Fibroblast of skin of abdomen (primary cell): ENCODE measurements at regions not wholly inside any gene's neighbourhood (a gene's known extent, or its start where the extent isn't known, plus 50 kb on each side); places are given as distances from the start of the nearest gene placed in this dataset.
"Not testable (repeated sequence)": the region's sequence is repeated elsewhere in the genome, so short reads cannot be mapped to it uniquely, and the experiment has no call there.

Experiments
- DNase-seq: peaks from one replicate; pipeline ENCODE4 v3.0.0-alpha.2; 2013

DNA sequence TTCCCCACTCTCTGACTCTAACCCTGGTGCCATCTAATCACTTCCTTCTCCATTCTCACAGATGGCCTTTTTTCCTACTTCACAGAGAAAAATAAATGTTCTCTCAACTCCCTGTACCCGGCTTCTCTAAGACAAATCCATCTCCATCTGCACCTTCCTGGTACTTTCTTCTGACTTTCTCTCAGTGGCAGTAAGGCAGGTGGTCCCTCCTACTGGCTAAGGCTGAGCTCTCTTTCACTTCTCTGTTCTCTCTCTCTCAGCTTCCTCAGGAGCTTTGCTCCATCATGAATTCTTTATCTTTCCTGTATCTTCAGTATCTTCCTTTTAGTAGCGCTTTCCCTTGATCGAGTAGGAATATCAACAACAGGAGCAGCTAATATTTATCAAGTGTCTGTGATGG, 421.6 kb downstream of the TMEM135 start:
- DNase-seq: no peak

DNA sequence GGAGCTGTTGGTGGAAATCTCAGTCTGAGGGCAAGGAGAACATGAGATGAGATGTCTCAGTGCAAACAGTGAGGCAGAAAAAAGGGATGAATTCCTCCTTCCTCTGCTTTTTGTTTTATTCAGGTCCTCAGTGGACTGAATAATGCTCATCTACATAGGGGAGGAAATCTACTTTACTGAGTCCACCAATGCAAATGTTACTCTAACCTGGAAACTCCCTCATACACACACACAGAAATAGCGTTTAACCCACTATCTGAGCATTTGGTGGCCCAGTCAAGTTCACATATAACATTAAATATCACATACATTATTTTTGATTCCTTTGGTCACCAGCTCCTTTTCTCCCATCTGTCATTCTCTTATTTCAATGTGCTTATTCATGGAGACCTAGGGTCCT, 418.8 kb downstream of the TMEM135 start:
- no peak for DNase-seq

- DNase-seq: no peak
Measured at GRCh38 chr11:87455180-87455579, 417.4 kb downstream of the TMEM135 start.

GRCh38 chr11:87454241-87454640, 416.5 kb downstream of the TMEM135 start:
- DNase-seq: no peak

DNA sequence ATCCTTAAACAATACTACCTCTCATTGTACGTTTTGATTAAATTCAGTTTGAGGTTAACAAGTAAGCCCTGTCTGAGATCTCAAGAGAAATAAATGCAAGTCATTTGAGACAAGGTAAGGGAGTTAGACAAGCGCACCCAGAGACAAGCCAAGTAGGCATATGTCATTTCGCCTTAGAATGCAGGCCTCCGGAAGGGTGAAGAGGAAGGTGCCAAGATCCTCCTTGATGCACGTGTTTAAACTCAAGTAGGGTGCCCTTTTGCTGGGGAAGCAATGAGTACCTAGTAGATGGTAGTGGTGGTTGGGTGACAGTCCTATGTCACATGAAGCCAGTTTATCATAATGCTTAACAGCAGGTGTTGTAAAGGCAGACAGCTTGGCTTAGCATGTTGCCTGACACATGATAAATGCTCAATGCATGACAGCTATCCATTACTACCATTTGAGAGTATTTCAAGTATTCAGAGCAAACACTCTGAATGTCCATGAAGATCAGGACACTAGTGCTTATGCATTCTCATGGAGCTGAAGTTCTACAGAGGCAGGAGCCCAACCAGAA, 415.9 kb downstream of the TMEM135 start:
- DNase-seq: no peak

GRCh38 chr11:87452025-87452424, 414.3 kb downstream of the TMEM135 start:
- DNase-seq: not testable (repeated sequence)

- DNase-seq: peak; percentile 55
Measured at GRCh38 chr11:87451395-87451794, 413.7 kb downstream of the TMEM135 start.

- DNase-seq: no peak
Measured at GRCh38 chr11:87447606-87448005, 409.9 kb downstream of the TMEM135 start.

GRCh38 chr11:87444993-87445392, 407.3 kb downstream of the TMEM135 start:
- DNase-seq: peak; percentile 82

DNA sequence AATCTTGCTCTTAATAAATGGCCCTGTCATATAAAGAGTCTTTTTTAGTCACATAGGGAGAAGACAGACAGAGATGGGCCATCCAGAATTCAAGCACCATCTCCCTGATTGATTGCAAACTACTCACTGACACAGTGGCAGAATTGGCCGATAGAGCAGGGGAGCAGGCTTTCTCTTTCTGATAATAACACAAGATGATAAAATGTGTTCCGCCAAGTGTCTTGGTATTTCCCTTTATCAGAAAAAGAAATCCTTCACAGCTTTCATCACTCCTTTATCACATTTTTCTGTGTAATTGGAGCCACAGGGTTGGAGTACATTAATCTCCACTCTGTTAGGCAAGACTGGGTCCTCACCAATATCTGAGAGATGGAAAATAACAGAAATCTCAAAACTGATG, 406.0 kb downstream of the TMEM135 start:
- DNase-seq: no peak

- DNase-seq: peak; percentile 57
Measured at GRCh38 chr11:87440076-87440770, 402.5 kb downstream of the TMEM135 start.

GRCh38 chr11:87438416-87438815, 400.7 kb downstream of the TMEM135 start:
- peak; percentile 76 for DNase-seq

GRCh38 chr11:87437844-87438223, 400.1 kb downstream of the TMEM135 start:
- DNase-seq: peak; percentile 88

- DNase-seq: no peak
Measured at GRCh38 chr11:87437133-87437843, 399.6 kb downstream of the TMEM135 start.

DNA sequence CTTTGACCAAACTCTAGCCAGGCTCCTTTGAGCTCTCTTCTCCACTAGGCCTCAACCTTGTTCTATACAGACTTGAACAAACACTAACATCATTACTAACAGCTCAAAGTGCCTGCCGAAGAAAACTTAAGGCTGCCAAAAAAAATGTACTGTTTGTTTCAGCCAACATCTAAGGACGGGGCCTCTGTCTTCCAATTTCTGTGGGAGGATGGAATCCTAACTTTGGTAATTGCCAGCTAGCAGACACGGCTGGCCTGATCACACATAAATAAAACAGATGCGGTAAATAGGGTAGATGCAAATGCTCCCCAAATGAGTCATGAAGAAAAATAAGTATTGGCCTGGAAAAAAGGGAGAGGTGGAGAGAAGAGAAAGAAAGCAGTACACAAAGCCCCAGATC, 394.3 kb downstream of the TMEM135 start:
- DNase-seq: peak; percentile 60

DNA sequence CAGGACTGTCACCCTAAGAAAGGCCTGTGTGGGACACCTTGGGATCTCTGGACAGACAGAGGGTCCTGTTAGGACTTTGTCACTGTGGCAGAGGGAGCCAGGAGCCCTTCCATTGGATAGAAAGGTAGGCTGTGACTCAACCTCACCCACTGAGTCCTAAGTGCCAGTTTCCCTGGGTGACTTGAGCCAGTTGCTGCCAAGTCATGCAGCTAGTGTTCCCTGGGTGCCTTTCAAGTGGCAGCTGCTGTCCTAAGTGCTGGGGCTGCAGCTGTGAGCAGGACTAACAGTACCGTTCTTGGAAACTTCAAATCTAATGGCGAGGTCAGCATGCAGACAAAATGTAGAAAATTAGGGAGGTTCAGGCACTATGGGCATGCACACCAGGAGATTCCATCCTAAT, 393.7 kb downstream of the TMEM135 start:
- DNase-seq: no peak

DNA sequence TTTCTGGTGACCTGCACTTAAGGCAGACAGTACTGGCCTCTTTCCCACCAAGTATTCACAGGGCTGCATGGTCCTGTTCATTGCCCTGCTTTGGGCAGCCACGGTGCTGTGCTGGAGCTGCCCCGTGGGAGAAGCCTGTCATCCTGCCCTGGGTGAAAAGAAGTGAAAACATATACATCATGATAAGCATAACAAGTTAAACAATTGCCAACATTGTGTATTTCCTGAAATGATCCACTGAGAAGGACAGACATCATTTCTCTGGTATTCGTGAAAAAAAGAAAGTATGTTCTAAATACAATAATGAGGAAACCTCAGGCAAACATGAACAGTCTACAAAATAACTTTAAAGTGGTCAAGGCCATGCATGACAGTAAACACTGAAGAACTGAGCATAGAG, 393.1 kb downstream of the TMEM135 start:
- no peak for DNase-seq

DNA sequence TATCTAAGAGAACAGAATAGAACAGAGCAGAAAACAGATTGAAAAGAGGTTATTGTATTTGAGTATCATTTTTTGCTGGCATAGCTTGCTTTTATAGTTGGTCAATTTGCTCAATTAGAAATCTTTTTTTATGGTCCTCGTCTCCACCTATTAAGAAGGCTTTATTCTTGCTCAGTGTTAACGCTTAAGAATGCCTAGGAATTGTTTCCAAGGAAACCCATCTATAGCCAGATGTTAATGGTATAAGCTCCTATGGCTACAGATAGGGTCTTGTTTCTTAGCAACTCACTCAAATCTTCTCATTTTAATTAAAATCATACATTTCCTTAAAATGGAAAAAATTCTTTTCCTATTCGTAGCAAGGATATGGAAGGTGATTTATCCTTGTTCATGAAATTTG, 392.3 kb downstream of the TMEM135 start:
- DNase-seq: no peak

- peak; percentile 42 for DNase-seq
Measured at GRCh38 chr11:87428266-87428665, 390.5 kb downstream of the TMEM135 start.

DNA sequence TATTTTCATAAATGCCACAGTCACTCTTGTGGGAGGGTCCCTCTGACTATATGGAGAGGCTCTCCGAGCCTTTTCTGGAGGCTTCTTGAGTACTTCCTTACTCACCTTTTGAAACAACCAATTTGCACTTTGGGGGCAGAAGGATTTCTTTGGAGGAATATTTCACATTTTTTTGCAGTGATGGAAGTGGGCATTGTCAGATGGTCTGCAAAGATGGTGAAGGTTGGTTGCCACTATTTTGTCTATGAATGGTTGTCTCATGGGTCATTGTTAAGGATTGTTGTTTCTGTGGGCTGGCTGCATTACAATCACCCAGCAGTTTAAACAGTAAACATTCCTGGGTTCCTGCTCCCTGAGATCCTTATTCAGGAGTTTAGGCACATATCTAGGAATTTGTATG, 388.2 kb downstream of the TMEM135 start:
- peak; percentile 58 for DNase-seq

GRCh38 chr11:87425391-87425790, 387.7 kb downstream of the TMEM135 start:
- peak; percentile 53 for DNase-seq

DNA sequence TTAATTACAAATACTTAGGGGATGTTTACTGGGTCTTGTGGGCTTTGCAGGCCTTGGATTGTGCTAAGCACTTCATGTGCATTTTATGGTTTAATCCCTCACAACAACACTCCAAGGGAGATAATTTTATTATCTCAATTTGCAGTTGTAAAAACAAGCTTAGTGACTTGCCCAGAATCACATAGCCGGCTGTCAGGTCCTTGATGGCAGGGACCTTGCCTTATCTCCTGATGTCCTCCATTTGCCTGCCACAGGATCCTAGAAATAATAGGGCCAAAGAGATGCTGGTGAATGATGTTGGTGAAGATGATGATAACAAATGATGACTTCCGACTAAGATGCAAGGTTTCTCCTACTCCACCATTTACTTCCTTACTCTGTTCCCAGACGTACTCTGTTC, 385.4 kb downstream of the TMEM135 start:
- no peak for DNase-seq

GRCh38 chr11:87422566-87422965, 384.8 kb downstream of the TMEM135 start:
- DNase-seq: no peak

DNA sequence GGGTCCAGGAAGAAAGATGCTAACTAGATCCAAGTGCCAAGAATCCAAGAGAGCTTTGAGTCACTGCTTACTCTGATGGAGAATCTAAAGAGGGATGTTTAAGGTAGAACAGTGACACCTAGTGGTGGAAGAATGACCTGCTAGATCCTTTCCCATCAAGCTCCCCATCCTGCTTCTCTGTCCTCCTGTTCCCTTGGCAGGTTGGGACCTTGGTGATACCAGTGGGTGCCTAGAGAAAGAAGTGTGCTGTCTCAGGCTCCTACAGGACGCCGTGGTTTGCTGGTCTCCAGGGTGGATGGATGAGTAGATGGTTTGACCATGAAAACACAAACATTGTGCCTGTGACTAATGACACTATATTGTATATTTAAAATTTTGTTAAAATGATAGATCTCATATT, 383.7 kb downstream of the TMEM135 start:
- DNase-seq: peak; percentile 74
